ENCODE measurements at regions not wholly inside any gene's neighbourhood (a gene's known extent, or its start where the extent isn't known, plus 50 kb on each side); places are given as distances from the start of the nearest gene placed in this dataset.

GRCh38 chr4:17170131-17170530, 271.7 kb upstream of the LDB2 start:
- DNase-seq (ENCODE audit: low spot score) = no peak

- no peak for DNase-seq (ENCODE audit: low spot score)
Measured at GRCh38 chr4:17169699-17170098, 271.3 kb upstream of the LDB2 start.

- DNase-seq (ENCODE audit: low spot score) = no peak
Measured at GRCh38 chr4:17168571-17168970, 270.1 kb upstream of the LDB2 start.

- no peak for DNase-seq (ENCODE audit: low spot score)
Measured at GRCh38 chr4:17166954-17167353, 268.5 kb upstream of the LDB2 start.

GRCh38 chr4:17165286-17165685, 266.8 kb upstream of the LDB2 start:
- DNase-seq (ENCODE audit: low spot score) = no peak

GRCh38 chr4:17164666-17165065, 266.2 kb upstream of the LDB2 start:
- no peak for DNase-seq (ENCODE audit: low spot score)

- DNase-seq (ENCODE audit: low spot score) = no peak
Measured at GRCh38 chr4:17163156-17163771, 264.8 kb upstream of the LDB2 start.

- no peak for DNase-seq (ENCODE audit: low spot score)
Measured at GRCh38 chr4:17157304-17157703, 258.9 kb upstream of the LDB2 start.

GRCh38 chr4:17155486-17155885, 257.0 kb upstream of the LDB2 start:
- DNase-seq (ENCODE audit: low spot score) = no peak

GRCh38 chr4:17153572-17153971, 255.1 kb upstream of the LDB2 start:
- DNase-seq (ENCODE audit: low spot score) = no peak

- no peak for DNase-seq (ENCODE audit: low spot score)
Measured at GRCh38 chr4:17152941-17153540, 254.6 kb upstream of the LDB2 start.

GRCh38 chr4:17142232-17142711, 243.8 kb upstream of the LDB2 start:
- no peak for DNase-seq (ENCODE audit: low spot score)

- no peak for DNase-seq (ENCODE audit: low spot score)
Measured at GRCh38 chr4:17138847-17139246, 240.4 kb upstream of the LDB2 start.

GRCh38 chr4:17134565-17134964, 236.1 kb upstream of the LDB2 start:
- no peak for DNase-seq (ENCODE audit: low spot score)

- DNase-seq (ENCODE audit: low spot score) = no peak
Measured at GRCh38 chr4:17134100-17134499, 235.7 kb upstream of the LDB2 start.

- no peak for DNase-seq (ENCODE audit: low spot score)
Measured at GRCh38 chr4:17132226-17132625, 233.8 kb upstream of the LDB2 start.

- no peak for DNase-seq (ENCODE audit: low spot score)
Measured at GRCh38 chr4:17128268-17128667, 229.8 kb upstream of the LDB2 start.

- no peak for DNase-seq (ENCODE audit: low spot score)
Measured at GRCh38 chr4:17126321-17126966, 228.0 kb upstream of the LDB2 start.

- no peak for DNase-seq (ENCODE audit: low spot score)
Measured at GRCh38 chr4:17124767-17125166, 226.3 kb upstream of the LDB2 start.

- no peak for DNase-seq (ENCODE audit: low spot score)
Measured at GRCh38 chr4:17120761-17121160, 222.3 kb upstream of the LDB2 start.

- no peak for DNase-seq (ENCODE audit: low spot score)
Measured at GRCh38 chr4:17117746-17118145, 219.3 kb upstream of the LDB2 start.

GRCh38 chr4:17115583-17115982, 217.1 kb upstream of the LDB2 start:
- DNase-seq (ENCODE audit: low spot score) = no peak

- DNase-seq (ENCODE audit: low spot score) = no peak
Measured at GRCh38 chr4:17112292-17112659, 213.8 kb upstream of the LDB2 start.

- DNase-seq (ENCODE audit: low spot score) = no peak
Measured at GRCh38 chr4:17109126-17109525, 210.7 kb upstream of the LDB2 start.

Data from RKO (cell line).